DMS153 treated with DMSO at 0.1 percent for 48 hours (cell line): ENCODE measurements at regions not wholly inside any gene's neighbourhood (a gene's known extent, or its start where the extent isn't known, plus 50 kb on each side); places are given as distances from the start of the nearest gene placed in this dataset.
A peak's percentile ranks its signal among the peaks of the same experiment; 100 is the strongest.

Experiments used
- DNase-seq: peaks from one replicate; lab custom pipeline; 2025; ENCODE audit not compliant: unreplicated experiment; lab: John Stamatoyannopoulos, UW

DNA sequence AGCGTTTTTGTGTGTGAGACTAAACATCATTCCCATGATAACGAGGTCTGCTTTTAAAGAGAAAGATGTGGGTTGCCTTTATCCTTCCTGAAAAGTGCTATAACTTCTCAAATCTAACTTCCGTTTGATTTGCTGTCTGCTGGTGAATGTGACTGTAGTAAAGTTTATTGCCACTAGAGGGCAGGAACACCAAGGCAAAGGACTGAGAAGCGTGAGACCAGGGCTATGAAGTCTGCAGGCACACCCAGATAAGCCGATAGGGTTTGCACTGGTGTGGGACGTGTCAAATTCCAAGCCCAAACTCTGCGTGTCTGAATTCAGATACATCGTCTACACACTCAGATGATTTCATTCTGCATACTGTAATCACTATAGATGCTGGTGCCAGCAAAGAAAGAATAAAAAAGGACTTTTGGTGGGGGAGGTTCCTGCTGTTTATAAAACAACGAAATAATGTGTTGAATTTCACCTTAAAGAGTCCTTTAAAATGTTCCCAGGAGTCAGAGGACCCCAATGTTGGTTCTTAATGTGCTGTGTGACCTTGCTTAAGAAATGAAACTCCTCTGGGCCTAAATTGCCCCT is 87.2 kb downstream of the PTTG1 start:
- peak; percentile 2 for DNase-seq

DNA sequence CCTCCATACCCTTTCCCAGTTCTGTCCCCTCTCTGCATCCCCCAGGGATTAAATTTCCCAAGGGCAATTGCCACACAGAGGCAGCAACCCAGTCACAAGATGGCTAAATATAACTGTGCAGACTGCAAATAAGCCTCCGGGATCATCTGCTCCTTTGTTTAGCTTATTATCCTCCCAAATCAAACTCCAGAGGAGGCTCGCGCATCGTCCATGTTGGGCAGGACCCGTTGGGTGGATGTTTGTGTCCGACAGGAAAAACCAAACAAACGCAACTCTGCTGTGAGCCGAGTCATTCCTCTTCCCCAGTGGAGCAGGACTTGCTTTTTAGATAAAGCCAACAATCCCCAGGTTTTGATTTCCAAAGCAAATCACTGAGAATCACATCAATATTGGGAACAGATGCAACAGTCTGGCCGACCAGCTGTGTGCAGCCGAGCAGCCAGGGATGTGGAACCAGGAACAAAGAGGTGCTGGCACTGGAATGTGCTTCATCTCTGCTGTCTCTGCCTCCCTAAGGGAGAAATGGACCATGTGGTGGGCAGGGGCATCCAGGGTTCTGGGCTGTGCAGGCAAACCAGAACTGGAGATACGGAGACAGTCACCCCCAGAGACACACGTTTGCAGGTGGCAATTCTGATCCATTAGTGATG is 89.8 kb downstream of the PTTG1 start:
- no peak for DNase-seq
